NCI-H69 (cell line): ENCODE measurements at regions not wholly inside any gene's neighbourhood (a gene's known extent, or its start where the extent isn't known, plus 50 kb on each side); places are given as distances from the start of the nearest gene placed in this dataset.
"Not testable (repeated sequence)": the region's sequence is repeated elsewhere in the genome, so short reads cannot be mapped to it uniquely, and the experiment has no call there.

Experiments used
- DNase-seq: peaks from one replicate; lab custom pipeline; 2025; lab: John Stamatoyannopoulos, UW

DNA sequence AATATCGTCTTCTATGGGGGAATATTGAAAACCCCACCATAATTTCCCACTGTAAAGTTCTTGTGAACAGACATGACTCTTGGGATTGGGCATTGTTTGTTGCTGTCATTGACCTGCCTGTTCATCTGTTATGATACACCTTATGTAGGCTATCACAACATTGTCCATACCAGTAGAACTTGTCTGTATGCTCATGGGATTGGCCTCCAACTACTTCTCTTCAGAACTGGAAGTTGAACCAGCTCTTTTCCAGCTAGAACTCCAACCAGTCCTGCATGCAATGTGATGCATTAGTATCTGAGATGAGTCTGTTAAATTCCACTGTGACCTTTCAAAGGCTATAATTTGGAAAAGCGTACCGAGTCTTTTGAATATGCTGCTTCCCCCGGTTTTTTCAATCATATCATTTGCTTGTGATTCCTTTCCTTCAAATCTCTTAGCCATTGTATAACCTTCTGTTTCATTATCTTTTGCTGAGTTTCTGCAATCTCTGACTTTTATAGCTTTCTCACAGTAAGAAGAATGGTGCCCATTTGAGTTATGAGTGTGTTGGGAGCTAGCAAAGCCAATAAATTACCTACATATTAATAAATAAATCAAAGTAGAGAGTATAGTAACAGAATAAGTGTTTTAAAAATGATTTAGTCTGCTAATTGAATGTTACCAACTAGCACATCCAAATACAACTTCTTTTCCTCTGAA lies 101.9 kb downstream of the PLK2 start:
- no peak for DNase-seq

DNA sequence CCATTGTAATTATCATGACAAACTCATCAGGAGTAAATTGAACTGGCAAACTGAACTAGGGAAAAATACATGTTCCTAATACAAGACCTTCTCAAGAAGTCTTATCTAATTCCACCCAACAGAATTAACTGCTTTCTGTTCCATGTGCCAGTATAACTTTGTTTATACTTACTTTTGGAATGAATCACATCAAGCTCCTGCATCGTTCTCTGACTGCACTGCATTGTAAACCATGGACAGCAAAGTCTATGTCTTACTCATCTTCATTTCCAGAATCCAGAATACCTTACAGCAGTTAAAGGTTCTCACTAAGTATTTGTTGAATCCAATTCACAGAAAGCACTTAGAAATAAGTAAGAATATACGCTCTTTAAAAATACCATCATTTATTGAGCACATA lies 102.8 kb downstream of the PLK2 start:
- no peak for DNase-seq

GRCh38 chr5:58356662-58357061 lies 103.2 kb downstream of the PLK2 start:
- DNase-seq: no peak

- DNase-seq: no peak
These were observed 105.1 kb downstream of the PLK2 start for GRCh38 chr5:58354827-58355226.

DNA sequence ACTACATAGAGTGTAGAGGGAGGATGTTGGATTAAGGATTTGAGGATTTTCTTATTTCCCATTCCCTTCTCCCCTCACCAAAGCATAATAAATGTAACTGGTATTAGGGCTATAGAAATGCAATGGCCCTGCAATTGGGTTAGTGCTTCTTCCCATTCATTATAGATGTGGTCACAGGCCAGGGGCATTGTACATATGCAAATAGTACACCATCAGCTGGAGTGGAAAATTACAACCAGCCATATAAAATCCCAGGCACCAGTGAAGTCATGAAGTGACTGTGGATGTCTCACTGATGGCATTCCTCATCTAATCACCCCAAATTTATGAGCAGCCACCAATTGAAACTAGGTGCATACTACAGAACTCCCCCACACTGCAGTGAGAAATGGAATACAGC lies 105.9 kb downstream of the PLK2 start:
- DNase-seq: peak; percentile 8

GRCh38 chr5:58351190-58351589 lies 108.7 kb downstream of the PLK2 start:
- no peak for DNase-seq

DNA sequence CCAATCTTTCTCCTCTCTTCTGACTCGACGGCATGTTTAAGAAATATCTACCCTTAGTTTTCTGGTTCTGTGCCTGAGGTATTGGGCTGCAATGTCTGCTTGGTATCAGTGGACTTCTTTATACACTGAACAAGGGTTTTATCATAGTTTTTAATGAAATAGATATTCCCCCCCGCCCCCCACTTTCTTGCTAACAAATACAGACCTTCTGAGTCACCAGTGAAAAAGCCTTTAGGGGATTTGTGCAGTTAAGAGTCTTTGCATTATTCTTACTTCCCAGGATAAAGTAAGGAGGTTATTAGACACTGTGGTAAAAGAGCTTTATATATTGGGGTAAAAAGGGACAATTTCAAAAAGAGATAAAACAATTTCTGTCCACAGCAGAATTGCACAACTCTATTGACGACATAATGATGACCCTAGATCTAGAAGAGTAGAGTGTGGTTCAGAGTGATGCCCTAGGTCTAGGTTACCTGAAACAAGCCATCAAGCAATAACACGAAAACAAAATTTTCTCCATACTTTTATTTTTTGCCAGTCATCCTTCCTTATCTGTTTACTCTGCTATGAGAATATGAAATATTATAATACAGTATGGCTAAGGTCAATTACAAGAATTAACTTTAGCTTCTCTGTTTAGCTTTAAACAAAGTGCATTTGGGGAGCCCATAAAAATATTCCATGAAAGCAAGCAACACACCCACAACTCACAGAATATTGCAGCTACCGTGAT lies 110.7 kb downstream of the PLK2 start:
- no peak for DNase-seq

DNA sequence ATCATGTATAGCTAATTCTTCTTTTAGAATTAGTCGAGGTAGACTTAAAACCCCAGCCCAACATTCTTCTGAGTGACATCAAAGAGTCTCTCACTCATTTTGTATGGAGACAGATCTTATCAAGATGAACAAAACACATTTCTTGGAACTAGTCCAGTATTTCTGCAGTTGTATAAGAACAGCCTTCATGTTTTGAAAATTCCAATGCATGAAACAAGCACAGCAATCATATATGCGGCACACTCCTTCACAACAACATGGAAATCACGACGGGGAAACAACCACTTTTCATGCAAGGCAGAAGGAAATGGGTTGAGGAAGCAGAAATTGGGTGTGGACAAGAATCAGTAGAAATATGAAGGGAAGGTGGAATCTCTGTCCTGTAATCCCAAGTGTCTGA lies 113.8 kb downstream of the PLK2 start:
- DNase-seq: no peak

DNA sequence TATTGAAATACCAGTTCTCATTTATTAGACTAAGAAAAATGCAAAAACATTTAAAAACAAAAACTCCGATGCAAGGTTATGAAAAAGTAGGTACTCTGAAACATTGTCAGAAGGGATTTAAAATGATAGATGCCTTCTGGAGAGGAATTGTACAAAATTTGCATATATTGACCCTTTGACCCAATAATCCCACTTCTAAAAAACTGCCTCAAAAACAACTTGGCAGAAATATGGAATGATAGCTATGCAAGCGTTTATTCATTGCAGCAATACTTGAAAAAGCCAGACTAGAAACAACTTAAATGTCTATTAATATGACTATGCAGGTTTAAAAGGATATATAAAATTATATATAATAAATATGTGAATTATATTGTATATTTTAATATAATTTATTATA lies 118.4 kb downstream of the PLK2 start:
- DNase-seq: no peak

GRCh38 chr5:58335518-58335917 lies 124.4 kb downstream of the PLK2 start:
- no peak for DNase-seq

- no peak for DNase-seq
These were observed 125.9 kb downstream of the PLK2 start for GRCh38 chr5:58334035-58334434.

GRCh38 chr5:58330781-58331180 lies 129.1 kb downstream of the PLK2 start:
- DNase-seq: peak; percentile 9

- DNase-seq: no peak
These were observed 132.6 kb downstream of the PLK2 start for GRCh38 chr5:58327289-58327688.

- DNase-seq: no peak
These were observed 133.9 kb downstream of the PLK2 start for GRCh38 chr5:58326022-58326421.

- DNase-seq: no peak
These were observed 137.4 kb downstream of the PLK2 start for GRCh38 chr5:58322453-58322852.

DNA sequence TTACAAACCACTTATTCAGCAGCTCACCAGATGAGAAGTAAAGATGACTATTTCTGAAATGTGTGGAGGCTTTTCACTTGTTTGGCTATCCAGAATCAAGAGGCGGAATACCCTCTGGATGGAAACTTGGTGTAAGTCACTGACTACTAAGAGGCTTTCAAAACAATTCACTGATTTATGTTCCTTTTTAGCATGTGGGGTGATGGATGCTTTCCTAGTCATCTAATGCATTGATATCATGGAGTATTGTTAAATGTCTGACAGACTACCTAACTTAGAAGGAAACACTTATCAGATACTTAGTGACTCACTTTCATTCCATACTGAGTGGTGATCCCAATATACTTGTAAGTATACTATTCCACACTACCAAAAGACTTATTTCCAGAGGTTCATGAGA lies 141.4 kb downstream of the PLK2 start:
- DNase-seq: no peak

DNA sequence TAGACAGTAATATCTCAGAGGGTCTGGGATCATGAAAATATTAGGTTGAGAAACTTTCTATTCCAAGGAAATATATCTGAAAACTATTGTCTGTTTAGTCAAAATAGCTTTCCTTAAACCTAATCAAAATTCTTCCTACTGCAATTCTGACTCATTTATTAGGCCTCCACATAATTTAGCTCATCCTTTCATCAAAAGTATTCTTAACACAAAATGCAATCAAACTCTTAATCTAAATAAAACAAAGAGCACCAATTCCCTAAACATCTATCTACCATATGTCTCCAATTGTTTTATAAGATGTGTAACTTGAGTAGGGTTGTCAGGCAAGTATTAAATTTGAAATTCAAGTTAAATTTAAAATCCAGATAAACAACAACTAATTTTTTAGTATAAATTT lies 142.1 kb downstream of the PLK2 start:
- DNase-seq: no peak

GRCh38 chr5:58317009-58317408 lies 142.9 kb downstream of the PLK2 start:
- no peak for DNase-seq

GRCh38 chr5:58315794-58316193 lies 144.1 kb downstream of the PLK2 start:
- no peak for DNase-seq

GRCh38 chr5:58314356-58315210 lies 145.3 kb downstream of the PLK2 start:
- DNase-seq: peak; percentile 81

DNA sequence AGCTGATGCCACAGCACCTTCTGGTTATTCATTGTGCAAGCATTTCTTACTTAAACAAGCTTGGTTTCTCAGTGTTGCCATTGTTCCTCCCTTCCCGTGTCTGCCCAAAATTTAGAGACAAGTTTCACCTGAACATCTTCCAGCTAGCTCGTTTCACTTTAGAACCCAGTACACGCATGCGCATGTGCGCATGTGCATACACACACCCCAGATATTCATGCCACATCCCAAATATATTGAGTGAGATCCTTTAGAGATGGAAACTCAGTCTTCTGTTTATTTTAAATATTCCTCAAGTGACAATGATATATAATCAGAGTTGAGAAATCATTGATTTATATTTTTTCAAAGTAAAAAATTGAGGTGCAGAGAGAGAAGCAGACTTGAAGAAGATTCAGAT lies 147.6 kb downstream of the PLK2 start:
- DNase-seq: no peak

DNA sequence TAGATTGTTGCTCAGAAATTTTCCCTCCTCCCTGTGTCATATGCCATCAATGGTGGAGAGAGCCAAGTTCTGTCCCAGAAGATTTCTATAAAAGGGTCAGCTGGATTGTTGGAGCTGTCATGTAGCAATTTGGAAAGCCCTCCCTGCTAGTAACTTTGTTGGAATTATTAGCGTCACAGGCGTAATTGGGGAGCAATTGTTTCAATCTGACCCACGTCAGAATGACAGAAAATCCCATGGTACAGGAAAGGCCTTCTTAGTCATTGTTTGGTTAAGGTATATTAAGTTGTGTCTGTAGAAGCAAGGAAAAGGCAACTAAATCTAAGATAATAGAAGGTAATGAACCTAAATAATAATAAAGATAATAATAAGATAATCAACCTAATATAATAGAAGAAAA lies 148.4 kb downstream of the PLK2 start:
- DNase-seq: no peak

DNA sequence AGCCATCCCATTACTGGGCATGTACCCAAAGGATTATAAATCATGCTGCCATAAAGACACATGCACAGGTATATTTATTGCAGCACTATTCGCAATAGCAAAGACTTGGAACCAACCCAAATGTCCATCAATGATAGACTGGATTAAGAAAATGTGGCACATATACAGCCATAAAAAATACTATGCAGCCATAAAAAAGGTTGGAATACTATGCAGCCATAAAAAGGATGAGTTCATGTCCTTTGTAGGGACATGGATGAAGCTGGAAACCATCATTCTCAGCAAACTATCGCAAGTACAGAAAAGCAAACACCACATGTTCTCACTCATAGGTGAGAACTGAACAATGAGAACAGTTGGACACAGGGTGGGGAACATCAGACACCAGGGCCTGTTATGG lies 151.5 kb downstream of the PLK2 start:
- not testable (repeated sequence) for DNase-seq
